ENCODE measurements at regions not wholly inside any gene's neighbourhood (a gene's known extent, or its start where the extent isn't known, plus 50 kb on each side); places are given as distances from the start of the nearest gene placed in this dataset.
"Not testable (repeated sequence)": the region's sequence is repeated elsewhere in the genome, so short reads cannot be mapped to it uniquely, and the experiment has no call there.

DNA sequence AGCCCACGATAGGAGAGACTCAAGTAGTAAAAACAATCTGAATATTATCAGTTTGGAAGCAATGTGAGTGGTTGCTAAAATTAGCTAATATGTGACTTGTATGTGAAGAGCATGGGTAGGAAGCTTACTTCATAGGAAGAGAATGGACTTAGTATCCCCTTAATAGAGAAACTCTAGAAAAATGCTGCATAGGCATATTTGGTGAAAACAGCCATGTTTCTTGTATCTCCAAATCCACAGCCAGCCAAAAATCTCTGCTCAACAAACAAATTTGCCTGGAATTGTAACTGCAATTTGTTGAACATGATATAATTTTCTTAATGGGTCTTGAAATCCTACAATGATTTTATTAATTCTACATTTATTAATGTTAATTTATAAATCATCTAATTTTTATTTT, 1252.9 kb upstream of the TMEM132C start:
- no peak for DNase-seq

DNA sequence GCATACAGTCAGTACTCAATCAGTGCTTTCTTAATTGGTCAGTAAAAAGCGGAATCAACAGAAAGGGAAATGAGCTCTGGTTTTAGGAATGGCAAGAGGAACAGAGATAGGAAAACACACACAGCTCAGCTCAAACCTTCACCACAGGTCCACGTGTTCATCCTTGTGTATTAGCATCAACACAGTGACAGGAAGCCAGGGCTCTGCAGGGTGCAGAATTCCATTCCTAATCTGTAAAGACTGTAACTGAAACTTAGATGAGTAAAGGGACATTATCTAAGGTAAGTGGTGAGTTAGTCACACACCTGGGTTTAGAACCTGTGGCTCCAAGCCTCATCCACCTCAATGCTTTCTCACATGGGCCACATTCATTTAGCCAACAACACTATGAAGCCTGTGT, 1242.2 kb upstream of the TMEM132C start:
- DNase-seq: no peak

DNA sequence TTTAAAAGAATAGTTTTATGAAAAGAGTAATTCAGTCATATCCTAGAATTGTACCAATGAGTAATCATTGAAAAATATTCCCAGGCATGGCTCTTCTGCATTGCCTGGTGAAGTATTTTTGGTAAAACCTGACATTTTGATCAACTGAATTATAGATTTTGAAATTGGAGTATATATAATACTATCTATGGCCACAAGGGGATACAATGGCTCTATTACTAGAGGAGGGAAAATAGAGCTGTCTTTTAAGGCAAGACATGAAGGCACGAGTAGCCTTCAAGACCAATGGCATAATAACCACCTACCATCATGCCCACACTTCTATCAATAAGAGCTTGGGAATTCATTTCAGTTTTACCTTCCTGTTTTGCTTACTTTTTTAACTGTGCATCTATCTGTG, 1241.4 kb upstream of the TMEM132C start:
- no peak for DNase-seq

DNA sequence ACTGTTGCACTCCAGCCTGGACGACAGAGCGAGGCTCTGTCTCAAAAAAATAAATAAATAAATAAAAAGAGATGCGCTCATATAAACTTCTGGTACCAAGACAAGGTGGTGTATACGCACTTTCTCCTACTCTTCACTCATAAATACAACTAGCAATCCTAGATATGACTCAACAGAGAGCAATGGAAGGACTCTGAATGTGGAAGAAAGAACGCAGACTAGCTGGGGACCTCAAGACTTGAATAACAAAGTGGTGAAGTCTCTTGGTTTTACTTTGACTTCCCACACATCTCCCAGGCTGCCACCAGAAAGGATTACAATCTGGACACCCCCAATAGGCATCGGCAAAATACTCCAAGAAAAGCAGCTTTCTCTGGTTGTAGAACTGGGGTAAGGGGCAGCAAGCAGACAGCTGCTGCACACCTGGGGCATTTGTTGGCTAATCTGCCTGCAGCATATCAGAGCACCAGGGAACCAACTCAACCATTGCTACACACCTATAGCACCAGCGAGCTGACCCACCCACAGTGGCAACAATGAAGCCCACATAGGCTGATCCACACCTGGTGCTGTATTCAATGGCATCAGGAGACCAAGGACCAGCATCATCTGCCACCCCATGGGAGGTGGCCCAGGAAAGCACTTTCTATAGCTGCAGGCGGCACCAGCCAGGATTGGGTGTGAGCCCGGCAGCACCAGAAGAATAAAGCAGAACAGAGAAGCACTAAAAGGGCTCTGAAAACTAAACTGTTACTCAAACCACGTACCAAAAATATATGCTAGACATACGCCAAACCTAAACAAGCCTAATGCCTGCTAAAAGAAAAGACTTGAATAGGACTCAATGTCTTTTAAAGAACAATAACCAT, 1231.7 kb upstream of the TMEM132C start:
- no peak for DNase-seq

DNA sequence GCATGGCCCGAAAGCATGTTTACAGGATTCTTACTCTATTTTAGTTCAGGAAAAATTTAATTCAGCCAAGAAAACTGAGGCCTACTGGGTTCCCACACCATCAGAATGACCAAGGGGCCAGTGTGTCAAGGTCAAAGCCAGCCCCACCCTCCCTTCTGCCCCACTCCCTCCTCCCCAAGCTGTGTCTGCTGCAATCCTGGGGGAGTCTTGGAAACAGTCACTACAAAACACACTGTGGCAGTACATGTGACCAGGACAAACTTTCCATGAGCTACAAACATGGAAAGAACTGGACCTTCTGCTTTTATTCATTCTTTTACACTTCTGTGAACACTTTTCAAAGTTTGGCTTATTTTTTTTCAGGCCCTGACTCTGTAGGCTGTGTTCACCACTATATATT, 1228.8 kb upstream of the TMEM132C start:
- no peak for DNase-seq

DNA sequence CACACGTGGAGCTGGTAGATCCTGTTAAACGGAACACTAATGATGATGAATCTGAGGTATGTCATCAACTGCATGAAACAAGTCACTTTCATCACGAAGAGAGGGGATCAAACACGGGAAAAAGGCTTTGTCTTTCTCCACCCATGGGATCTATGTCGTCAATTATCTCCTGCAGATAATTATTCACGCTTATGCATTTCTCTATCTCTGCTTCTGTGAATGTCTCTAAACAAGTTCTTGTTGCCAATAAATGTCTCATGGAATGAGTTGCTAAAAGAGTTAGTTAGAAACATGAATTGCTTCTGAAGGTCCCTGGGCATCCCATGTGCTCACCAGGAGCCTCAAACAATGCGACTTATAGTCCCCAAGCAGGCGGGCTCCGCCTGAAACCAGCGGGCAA, 1228.2 kb upstream of the TMEM132C start:
- DNase-seq: no peak

DNA sequence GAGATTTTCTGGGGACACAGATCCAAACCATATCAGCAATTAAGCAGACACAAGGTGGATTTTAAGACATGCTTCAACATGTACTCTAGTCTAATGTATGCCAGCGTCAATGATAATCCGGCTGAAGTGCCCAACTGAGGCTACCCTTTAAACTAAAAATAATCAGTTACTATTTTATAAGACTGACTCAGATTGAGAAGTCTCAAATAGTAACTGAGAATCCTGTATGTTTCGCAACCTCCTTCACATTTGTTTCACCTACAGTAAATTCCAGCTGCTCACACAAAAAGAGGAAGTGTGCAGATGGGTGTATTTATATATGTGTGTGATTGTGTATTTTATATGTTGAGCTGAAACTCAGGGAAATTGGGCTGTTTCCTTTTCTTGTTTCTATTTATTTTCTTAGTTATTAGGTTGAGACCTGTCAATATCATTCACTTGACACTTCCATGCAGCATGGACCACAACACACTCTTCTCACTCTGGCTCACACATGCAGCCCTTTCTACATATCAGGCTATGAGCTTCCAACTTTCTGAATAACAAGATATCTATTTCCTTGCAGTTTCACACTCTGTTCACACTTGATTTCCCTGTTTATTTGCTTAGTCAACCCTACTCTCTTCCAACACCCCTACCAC, 1224.9 kb upstream of the TMEM132C start:
- no peak for DNase-seq

DNA sequence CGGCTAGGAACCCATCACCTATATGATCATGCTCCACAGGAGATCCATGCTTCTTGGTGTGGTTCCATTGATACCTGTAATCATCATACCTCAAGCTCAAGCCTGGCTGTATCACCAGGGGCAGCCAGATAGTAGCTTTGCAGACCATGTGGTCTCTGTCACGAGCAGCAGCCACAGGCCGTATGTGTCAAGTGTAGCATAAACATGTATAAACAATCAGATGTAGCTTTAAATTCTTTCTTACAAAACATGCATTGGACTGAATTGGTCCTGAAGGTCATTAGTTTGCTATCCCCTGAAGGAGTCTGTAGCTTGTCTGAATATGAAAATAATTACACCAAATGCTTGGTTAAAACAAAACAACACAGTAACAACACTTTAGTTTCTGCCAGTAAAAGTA, 1223.2 kb upstream of the TMEM132C start:
- no peak for DNase-seq

DNA sequence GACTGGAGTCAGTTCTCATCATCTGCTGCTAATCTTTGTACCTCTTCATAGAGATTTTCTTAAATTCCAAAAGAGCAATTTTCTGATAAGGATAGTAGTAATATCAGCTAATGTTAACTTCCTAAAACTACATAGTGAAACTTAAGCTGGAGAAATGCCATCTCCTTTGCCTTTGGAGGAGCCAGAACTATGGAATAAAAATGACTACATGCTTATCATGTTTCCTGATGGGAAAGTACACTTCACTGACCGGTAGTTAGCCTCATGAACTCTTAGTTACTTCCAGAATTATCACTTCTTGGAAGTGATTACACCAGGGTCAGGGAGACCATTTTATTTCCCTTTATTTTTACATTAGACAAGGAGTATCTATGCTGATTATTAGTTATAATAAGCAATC, 1222.1 kb upstream of the TMEM132C start:
- no peak for DNase-seq

DNA sequence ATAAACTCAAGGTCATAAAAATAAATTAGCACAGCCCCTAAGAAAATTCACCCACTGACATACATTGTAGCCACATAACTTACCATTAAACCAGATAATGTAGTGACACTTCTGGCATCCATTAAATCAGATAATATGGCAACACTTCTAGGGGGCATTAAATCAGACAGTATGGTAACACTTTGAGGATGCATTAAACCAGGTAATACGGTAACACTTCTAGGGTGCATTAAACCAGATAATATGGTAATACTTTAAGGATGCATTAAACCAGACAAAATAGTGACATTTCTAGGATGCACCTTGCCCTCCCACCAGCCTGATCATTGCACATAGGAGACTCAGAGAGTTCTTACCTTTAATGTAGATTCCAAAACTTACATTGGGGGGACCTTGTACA, 1220.5 kb upstream of the TMEM132C start:
- no peak for DNase-seq

DNA sequence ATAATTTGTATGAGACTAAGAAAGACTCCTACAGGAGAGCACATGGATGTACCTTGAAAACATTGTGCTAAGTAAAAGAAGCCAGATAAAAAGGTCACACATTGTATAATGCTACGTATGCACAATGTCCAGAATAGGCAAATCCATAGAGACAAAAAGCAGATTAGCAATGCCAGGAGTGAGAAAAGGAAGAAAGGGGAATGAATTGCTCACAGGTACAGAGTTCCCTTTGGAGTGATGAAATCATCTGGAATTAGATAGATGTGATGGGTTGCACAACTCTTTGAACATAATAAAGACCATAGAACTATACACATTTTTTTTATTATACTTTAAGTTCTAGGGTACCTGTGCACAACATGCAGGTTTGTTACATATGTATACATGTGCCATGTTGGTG, 1218.9 kb upstream of the TMEM132C start:
- no peak for DNase-seq

DNA sequence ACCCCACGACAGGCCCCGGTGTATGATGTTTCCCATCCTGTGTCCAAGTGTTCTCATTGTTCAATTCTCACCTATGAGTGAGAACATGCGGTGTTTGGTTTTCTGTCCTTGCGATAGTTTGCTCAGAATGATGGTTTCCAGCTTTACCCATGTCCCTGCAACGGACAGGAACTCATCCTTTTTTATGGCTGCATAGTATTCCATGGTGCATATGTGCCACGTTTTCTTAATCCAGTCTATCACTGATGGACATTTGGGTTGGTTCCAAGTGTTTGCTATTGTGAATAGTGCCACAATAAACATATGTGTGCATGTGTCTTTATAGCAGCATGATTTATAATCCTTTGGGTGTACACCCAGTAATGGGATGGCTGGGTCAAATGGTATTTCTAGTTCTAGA, 1218.4 kb upstream of the TMEM132C start:
- DNase-seq: not testable (repeated sequence)

DNA sequence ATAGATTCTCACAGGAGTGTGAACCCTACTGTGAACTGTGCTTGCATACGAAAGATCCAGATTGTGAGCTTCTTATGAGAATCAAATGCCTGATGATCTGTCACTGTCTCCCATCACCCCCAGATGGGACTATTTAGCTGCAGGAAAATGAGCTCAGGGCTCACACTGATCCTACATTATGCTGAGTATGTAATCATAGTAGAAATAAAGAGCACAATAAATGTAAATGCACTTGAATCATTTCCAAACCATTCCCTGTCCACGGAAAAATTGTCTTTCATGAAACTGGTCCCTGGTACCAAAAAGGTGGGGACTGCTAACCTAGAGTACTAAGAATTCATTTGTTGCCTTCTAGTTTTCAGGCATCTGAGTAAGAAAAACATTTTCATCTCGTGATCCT, 1215.8 kb upstream of the TMEM132C start:
- no peak for DNase-seq

DNA sequence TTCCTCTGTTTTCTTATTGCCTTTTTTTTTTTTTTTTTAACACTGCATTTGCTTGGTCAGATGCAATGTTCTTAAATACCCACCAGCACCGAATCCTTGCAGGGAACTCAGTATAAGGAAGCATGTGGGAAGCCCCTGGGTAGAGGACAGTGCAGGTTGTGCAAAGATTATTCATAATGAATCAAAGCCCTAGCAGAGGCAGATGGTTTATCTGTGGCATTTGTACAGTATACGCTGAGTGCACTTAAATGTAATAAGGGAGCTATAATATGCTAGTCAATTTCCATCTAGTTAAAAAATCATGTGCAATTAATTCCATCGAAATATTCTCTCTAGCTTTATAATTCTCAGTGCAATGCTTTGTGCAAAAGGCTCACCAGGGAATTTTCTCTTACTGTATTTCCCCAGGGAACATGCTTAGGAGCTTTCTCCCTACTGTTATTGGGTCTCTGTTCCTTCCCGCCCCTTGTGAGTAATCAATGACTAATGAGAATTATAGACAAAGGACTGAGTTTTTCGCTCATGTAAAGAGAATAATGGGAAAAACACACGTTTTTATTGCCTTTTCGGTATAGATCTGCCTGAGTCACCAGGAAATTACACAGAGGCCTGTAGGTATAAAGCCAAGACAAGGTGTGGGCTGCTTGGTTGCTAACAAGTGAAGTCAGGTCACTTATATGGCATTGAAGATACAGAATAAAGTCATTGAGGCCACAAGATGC, 1214.3 kb upstream of the TMEM132C start:
- no peak for DNase-seq

DNA sequence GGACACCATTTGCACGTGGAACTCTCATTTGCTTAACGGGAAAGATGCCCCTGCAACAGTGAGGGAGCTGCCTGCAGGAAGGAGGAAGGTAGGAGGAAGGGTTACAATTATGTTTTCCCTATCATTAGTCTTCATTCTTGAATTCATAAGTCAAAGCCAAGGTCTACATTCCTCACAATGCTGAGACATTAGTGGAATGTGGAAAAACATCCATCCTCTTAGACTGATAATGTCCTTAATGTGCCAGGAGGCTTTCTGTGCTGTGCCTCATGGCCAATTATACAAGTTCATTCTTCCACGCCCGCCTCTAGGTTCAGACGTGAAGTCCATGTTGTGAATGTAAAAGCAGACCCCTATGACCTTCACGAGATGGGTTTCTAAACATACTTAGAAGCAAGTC, 1212.4 kb upstream of the TMEM132C start:
- no peak for DNase-seq

DNA sequence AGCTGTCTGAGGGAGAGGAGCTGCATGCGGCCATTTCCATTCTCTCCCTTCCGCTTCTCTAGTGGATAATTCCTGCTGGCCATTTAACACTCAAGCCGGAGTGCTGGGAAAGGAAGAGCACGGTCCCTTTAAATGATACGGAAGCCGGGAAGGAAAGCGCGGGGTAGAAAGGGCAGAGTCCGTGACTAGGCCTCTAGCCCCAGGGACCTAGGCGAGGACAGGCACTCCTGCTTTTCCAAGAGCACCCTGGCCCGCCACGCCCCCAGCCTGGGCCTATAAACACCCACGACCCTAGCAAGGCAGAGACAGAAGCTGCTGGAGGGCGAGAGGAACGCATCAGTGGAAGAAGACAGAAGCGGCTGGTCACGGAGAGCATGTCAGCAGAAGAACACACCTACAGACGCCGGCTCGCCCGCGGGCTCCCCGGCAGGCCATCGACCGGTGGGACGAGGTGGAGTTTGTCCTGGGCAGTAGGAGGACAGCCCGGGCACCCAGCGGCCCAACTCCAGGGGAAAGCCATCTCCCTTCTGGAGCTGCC, 1206.6 kb upstream of the TMEM132C start:
- DNase-seq: no peak

DNA sequence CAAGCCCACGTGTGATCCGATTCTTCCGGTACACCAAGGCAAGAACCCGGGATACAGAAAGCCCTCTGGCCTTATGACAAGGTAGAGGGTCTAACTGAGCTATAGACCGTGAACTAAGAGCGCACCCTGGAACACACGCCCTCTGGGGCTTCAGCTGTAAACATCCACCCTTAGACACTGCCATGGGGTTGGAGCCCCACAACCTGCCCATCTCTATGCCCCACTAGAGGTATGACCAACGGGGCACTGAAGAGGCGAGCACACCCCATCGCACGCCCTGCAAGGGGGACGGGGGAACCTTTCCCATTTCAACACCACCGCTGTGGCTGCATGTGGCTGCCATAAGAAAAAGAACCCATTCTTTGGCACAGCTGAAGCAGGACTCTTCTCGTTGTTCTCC, 1206.0 kb upstream of the TMEM132C start:
- no peak for DNase-seq

DNA sequence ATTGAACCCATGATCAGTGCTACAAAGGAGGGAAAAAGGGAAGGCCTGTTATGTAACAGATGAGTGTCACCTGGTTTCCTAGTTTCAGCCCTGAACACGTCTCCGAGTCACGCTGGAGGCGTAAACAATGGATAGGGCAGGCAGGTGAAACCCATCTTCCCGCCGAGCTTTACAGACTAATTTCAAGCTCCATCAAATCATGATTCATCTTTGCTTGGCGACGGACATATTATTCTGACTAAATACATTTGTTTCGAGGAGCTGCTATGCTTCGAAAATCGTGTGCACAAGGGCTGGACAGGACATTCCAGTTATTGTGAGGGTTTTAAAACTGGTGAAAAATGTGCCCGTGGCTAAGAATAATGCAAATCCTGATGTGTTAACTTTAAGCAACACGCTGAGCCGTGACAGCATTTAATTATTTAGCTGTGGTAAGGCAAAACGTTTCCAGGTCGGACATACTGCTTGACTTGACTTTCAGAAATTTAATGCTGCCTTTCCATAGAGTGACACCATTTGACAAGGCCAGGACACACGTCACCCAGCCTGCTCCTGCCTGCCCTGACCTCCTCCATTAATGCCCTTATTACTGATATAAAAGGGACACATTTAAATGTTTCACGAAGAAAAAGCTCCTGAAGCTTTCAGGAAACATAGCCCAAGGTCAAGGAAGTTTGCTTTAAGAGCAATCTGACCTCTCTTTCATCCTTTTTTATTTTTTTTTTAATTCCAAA, 1203.5 kb upstream of the TMEM132C start:
- no peak for DNase-seq

DNA sequence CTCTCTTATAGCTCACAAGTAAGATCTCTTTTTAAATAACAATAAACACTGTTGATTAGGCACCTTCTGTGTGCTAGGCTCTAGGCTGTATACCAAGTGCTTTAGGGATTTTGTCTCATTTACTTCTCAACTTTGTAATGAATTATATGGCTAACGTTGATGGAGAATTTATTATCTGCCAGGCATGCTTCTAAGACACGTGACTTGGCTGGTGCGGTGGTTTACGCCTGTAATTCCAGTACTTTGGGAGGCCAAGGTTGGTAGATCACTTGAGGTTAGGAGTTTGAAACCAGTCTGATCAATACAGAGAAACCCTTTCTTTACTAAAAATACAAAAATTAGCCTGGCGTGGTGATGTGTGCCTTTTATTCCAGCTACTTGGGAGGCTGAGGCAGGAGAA, 1202.8 kb upstream of the TMEM132C start:
- no peak for DNase-seq

DNA sequence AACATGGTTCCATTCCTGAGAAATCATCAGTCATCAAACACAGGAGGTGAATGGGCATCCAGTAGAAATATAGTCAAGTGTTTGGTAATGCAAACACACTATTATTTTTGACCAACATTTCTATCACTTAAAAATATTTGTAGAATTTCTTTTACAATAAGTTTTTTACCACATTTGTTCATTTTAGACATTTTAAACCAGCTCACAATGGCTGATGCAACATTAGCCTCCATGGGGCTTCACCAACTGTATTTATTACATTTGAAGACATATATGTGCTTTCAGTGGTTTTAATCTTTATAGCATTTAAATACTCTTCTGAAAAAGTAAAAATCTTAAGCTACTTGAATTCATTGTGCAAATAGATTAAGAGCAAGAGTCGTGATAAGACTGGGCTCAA, 1201.4 kb upstream of the TMEM132C start:
- DNase-seq: no peak

DNA sequence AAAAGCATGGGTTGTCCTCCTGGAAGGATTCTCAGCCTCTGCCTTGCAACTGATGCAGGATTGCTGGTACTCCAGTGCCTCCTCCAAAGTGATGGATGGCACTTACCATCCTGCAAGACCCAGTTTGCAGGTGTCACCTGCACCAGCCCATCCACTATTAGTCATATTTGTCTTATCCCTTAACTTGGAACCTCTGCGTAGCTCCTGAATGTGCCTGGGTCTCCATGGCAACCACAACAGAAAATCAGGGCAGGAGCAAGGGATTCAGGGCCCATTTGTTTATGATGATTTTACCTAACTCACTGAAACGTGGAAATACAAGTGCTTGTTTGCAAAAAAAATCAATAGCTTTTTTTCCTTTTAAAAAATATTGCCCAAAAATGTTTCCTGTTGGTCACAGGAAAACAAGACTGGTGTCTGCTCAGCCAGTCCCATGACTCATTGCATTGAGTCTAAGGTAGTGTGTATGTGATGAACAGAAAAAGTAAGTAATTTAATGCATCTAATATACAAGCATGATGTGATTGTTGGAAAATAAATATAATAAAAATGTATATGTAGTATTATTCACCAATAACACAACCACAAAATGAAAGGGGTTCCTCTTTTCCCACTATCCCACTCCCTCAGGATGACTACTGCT, 1196.3 kb upstream of the TMEM132C start:
- DNase-seq: no peak

DNA sequence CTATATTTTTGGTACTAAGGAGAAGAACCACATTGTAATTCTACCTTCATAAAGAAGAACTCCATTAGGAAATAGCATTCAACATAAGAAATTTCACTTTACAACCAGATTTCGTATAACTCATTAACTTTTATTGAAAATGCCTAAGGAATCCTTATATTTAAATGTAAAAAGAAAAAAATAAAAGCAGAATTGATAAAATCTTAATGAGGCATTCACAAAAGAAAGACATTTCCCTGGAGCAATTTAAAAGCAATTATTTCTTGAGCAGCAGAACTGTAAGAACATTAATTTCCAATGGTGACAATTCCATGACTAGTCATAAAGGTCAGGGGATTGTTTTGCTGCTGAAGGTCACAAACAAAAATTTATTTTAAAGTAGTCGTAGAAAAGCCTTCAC, 1192.8 kb upstream of the TMEM132C start:
- no peak for DNase-seq

DNA sequence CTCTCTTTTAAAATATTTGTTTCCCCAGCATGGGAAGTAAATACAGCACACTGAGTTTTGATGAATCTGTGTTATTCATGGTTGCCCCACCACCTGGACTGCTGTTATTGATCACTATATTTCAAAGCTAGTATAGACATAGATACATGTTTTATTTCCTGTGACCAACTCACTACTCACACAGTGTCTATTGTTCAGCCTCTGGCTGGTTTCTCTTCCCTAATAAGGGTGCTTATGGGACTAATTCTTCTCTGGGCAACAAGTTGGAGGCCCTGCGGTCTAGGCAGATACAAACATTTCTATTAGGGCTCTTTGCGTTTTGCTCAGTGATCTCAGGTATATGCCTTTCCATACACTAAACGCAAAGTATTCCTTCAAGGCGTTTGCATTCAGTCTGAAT, 1191.0 kb upstream of the TMEM132C start:
- no peak for DNase-seq

Measured in DMS79 (cell line).